ENCODE measurements at regions not wholly inside any gene's neighbourhood (a gene's known extent, or its start where the extent isn't known, plus 50 kb on each side); places are given as distances from the start of the nearest gene placed in this dataset.

DNA sequence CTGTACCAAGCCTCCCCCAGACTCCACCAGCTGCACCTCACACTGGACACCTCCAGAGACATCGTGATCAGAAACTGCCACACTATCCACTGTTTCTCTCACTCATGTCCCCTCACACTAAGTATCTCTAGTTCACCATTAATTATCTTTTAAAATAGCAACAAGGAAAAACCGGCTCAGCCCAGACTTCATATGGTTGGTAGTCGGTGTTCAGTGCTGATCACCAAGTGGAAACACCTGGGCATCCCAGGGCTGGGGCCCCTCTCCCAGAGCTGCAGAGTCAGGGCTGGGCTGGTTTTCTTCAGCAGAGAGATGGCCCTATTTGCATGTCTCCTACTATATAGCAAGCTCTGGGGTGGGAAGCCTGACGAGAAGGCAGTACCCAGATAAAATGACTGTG lies 1140.0 kb downstream of the TMEM121 start:
- TF ChIP-seq ESRRG (CRISPR knock-in tag; IDR thresholded peaks at IDR 0.05): no peak
- no peak for TF ChIP-seq GLIS3 (CRISPR knock-in tag; IDR thresholded peaks at IDR 0.05)
- TF ChIP-seq, protein P1, sequence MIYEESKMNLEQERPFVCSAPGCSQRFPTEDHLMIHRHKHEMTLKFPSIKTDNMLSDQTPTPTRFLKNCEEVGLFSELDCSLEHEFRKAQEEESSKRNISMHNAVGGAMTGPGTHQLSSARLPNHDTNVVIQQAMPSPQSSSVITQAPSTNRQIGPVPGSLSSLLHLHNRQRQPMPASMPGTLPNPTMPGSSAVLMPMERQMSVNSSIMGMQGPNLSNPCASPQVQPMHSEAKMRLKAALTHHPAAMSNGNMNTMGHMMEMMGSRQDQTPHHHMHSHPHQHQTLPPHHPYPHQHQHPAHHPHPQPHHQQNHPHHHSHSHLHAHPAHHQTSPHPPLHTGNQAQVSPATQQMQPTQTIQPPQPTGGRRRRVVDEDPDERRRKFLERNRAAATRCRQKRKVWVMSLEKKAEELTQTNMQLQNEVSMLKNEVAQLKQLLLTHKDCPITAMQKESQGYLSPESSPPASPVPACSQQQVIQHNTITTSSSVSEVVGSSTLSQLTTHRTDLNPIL (CRISPR knock-in tag; IDR thresholded peaks at IDR 0.05; ENCODE audit: low read depth): no peak
- no peak for TF ChIP-seq ZFP3 (CRISPR knock-in tag; IDR thresholded peaks at IDR 0.05)
- TF ChIP-seq, protein P2, sequence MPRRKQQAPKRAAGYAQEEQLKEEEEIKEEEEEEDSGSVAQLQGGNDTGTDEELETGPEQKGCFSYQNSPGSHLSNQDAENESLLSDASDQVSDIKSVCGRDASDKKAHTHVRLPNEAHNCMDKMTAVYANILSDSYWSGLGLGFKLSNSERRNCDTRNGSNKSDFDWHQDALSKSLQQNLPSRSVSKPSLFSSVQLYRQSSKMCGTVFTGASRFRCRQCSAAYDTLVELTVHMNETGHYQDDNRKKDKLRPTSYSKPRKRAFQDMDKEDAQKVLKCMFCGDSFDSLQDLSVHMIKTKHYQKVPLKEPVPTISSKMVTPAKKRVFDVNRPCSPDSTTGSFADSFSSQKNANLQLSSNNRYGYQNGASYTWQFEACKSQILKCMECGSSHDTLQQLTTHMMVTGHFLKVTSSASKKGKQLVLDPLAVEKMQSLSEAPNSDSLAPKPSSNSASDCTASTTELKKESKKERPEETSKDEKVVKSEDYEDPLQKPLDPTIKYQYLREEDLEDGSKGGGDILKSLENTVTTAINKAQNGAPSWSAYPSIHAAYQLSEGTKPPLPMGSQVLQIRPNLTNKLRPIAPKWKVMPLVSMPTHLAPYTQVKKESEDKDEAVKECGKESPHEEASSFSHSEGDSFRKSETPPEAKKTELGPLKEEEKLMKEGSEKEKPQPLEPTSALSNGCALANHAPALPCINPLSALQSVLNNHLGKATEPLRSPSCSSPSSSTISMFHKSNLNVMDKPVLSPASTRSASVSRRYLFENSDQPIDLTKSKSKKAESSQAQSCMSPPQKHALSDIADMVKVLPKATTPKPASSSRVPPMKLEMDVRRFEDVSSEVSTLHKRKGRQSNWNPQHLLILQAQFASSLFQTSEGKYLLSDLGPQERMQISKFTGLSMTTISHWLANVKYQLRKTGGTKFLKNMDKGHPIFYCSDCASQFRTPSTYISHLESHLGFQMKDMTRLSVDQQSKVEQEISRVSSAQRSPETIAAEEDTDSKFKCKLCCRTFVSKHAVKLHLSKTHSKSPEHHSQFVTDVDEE (CRISPR knock-in tag; IDR thresholded peaks at IDR 0.05): no peak
- TF ChIP-seq, protein P3, sequence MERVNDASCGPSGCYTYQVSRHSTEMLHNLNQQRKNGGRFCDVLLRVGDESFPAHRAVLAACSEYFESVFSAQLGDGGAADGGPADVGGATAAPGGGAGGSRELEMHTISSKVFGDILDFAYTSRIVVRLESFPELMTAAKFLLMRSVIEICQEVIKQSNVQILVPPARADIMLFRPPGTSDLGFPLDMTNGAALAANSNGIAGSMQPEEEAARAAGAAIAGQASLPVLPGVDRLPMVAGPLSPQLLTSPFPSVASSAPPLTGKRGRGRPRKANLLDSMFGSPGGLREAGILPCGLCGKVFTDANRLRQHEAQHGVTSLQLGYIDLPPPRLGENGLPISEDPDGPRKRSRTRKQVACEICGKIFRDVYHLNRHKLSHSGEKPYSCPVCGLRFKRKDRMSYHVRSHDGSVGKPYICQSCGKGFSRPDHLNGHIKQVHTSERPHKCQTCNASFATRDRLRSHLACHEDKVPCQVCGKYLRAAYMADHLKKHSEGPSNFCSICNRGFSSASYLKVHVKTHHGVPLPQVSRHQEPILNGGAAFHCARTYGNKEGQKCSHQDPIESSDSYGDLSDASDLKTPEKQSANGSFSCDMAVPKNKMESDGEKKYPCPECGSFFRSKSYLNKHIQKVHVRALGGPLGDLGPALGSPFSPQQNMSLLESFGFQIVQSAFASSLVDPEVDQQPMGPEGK (CRISPR knock-in tag; IDR thresholded peaks at IDR 0.05; ENCODE audit: borderline replicate concordance): no peak
